ENCODE measurements at regions not wholly inside any gene's neighbourhood (a gene's known extent, or its start where the extent isn't known, plus 50 kb on each side); places are given as distances from the start of the nearest gene placed in this dataset.

GRCh38 chr3:31417486-31417885 is 115.2 kb upstream of the STT3B start:
- TF ChIP-seq GATA2 (IDR thresholded peaks at IDR 0.05; ENCODE audit: low read depth, low read length), result no peak
- TF ChIP-seq GATA3 (IDR thresholded peaks at IDR 0.05; ENCODE audit: low read depth, low read length), result no peak

Measured in SH-SY5Y (cell line).